GM23338 (cell line): ENCODE measurements at regions not wholly inside any gene's neighbourhood (a gene's known extent, or its start where the extent isn't known, plus 50 kb on each side); places are given as distances from the start of the nearest gene placed in this dataset.

Experiments used
- ATAC-seq: fragments of 200-7000 bp; cut with Tn5 transposase; 3 replicates; pipeline ENCODE4 v1.9.1; 2020
- DNase-seq: peaks from one replicate; pipeline ENCODE4 v3.0.0-alpha.2; 2015; ENCODE audit warnings: low spot score
- H2AFZ ChIP-seq: fragments of 200-600 bp; sonication (generic); 2 replicates; pipeline ENCODE4 v1.8.0; 2016; ENCODE audit warnings: antibody characterized with exemption, mild to moderate bottlenecking, moderate library complexity
- H3F3A ChIP-seq: fragments of 200-600 bp; sonication (generic); replicated peaks from 2 replicates; pipeline ENCODE4 v1.8.0; 2017; ENCODE audit warnings: antibody characterized with exemption, mixed run types, low read depth
- H3K27ac ChIP-seq: fragments of 200-600 bp; sonication (generic); 2 replicates; pipeline ENCODE4 v1.6.1; 2016; ENCODE audit warnings: low read depth
- H3K27me3 ChIP-seq: fragments of 200-600 bp; sonication (generic); 2 replicates; pipeline ENCODE4 v1.8.0; 2016; ENCODE audit warnings: mild to moderate bottlenecking, mixed run types, moderate library complexity; ENCODE audit not compliant: insufficient read depth
- H3K36me3 ChIP-seq: fragments of 200-600 bp; sonication (generic); 2 replicates; pipeline ENCODE4 v1.8.0; 2016; ENCODE audit warnings: mild to moderate bottlenecking; ENCODE audit not compliant: insufficient read depth
- H3K4me1 ChIP-seq: fragments of 200-600 bp; sonication (generic); 2 replicates; pipeline ENCODE4 v1.8.0; 2016; ENCODE audit warnings: mild to moderate bottlenecking, moderate library complexity; ENCODE audit not compliant: insufficient read depth
- H3K4me2 ChIP-seq: fragments of 200-600 bp; sonication (generic); 2 replicates; pipeline ENCODE4 v1.7.1; 2017; ENCODE audit warnings: mixed run types
- H3K4me3 ChIP-seq: fragments of 200-600 bp; sonication (generic); 2 replicates; pipeline ENCODE4 v1.6.1; 2016; ENCODE audit warnings: mixed run types
- H3K79me2 ChIP-seq: fragments of 200-600 bp; sonication (generic); replicated peaks from 2 replicates; pipeline ENCODE4 v1.8.0; 2017; ENCODE audit warnings: mild to moderate bottlenecking; ENCODE audit not compliant: insufficient read depth
- H3K9me2 ChIP-seq: fragments of 200-600 bp; sonication (generic); 2 replicates; pipeline ENCODE4 v1.8.0; 2017; ENCODE audit not compliant: insufficient read depth
- H4K20me1 ChIP-seq: fragments of 200-600 bp; sonication (generic); replicated peaks from 2 replicates; pipeline ENCODE4 v1.8.0; 2017; ENCODE audit warnings: mild to moderate bottlenecking; ENCODE audit not compliant: insufficient read depth
- H3K27ac Mint-ChIP-seq: 2 replicates; pipeline ENCODE4 v1.8.0; 2020; ENCODE audit warnings: inconsistent platforms, mild to moderate bottlenecking, moderate library complexity, mixed read lengths
- H3K27me3 Mint-ChIP-seq: 3 replicates; pipeline ENCODE4 v1.8.0; 2022; ENCODE audit warnings: low read depth, mild to moderate bottlenecking, moderate library complexity, mixed read lengths, inconsistent platforms; ENCODE audit not compliant: insufficient read depth, poor library complexity
- H3K36me3 Mint-ChIP-seq: 3 replicates; pipeline ENCODE4 v1.8.0; 2021; ENCODE audit warnings: low read depth, mild to moderate bottlenecking, inconsistent platforms, moderate library complexity, mixed read lengths
- H3K4me1 Mint-ChIP-seq: 3 replicates; pipeline ENCODE4 v1.8.0; 2020; ENCODE audit warnings: mild to moderate bottlenecking, inconsistent platforms, mixed read lengths
- H3K4me3 Mint-ChIP-seq: 3 replicates; pipeline ENCODE4 v1.8.0; 2021; ENCODE audit warnings: moderate library complexity, mild to moderate bottlenecking, inconsistent platforms, mixed read lengths
- H3K9me3 Mint-ChIP-seq: 3 replicates; pipeline ENCODE4 v1.8.0; 2020; ENCODE audit warnings: moderate library complexity, mild to moderate bottlenecking, inconsistent platforms, mixed read lengths
- CREB1 ChIP-seq: fragments of 250-450 bp; sonication (Bioruptor Pico); IDR thresholded peaks from 2 replicates; pipeline ENCODE4 v1.5.0; 2020; ENCODE audit warnings: low read depth, mild to moderate bottlenecking, moderate library complexity
- CTCF ChIP-seq, 2 experiments: fragments of 200-600 bp in 1 of 2; sonication (generic) in 1 of 2; conservative IDR thresholded peaks; 2 replicates each; pipeline versions ENCODE4 v1.5.1 to v1.6.1; 2016 to 2017; ENCODE audit warnings: antibody characterized with exemption in 2 of 2, low read depth in 2 of 2, mild to moderate bottlenecking in 2 of 2, moderate library complexity in 1 of 2
- EZH2 ChIP-seq: fragments of 200-600 bp; sonication (generic); IDR thresholded peaks from one replicate; pipeline ENCODE4 v1.8.0; 2017; ENCODE audit warnings: antibody characterized with exemption, mild to moderate bottlenecking, low read depth; ENCODE audit not compliant: unreplicated experiment
- EZH2phosphoT487 ChIP-seq: fragments of 200-600 bp; sonication (generic); IDR thresholded peaks from one replicate; pipeline ENCODE4 v1.8.1; 2018; ENCODE audit warnings: antibody characterized with exemption; ENCODE audit not compliant: unreplicated experiment
- JUNB ChIP-seq: IDR thresholded peaks from one replicate; pipeline ENCODE4 v1.6.1; 2016; ENCODE audit warnings: antibody characterized with exemption; ENCODE audit not compliant: unreplicated experiment
- NANOG ChIP-seq: IDR thresholded peaks from 2 replicates; pipeline ENCODE4 v1.6.1; 2016; ENCODE audit warnings: antibody characterized with exemption, borderline replicate concordance
- POLR2AphosphoS5 ChIP-seq: IDR thresholded peaks from 2 replicates; pipeline ENCODE4 v1.6.1; 2016; ENCODE audit warnings: antibody characterized with exemption, low read depth
- REST ChIP-seq: IDR thresholded peaks from one replicate; pipeline ENCODE4 v1.6.1; 2018; ENCODE audit warnings: antibody characterized with exemption; ENCODE audit not compliant: unreplicated experiment
- TF ChIP-seq, protein P1 (sequence below): fragments of 250-450 bp; sonication (Bioruptor Pico); IDR thresholded peaks from 2 replicates; pipeline ENCODE4 v1.5.0; 2020; ENCODE audit warnings: mild to moderate bottlenecking, moderate library complexity

DNA sequence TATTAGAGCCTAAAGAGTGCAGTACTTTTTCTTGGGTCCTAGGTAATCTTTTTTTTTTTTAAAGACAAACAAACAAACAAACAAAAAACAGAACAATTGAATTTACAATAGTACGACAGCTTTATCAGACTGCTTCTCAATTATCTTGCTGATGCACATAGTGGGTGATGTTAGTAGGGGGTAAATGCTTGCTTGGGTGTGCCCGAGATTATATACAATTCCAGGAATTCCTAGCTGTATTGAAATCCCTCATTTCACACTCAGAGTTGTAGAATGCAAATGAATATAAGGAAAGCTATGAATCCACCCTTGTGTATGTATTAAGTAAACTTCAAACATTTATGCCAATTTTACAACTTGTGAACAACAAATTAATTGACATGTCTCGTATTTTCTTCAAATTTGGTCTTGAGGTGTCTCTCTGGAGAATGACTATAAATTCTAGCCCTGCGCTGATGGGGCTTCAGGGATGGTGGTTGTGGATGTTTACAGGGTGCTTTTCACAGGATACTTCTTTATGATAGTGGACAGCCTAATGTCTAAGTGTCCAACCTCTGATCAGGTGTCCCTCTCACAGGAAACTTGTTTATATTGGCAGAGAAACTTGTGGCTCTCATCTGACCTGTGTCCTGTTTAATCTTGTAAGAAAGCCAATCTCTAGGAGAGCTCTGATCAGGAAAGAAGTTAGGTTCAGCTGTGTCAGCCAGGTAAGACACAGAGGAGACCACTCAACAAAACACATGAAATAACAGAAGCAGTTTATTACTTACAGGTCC, 61.9 kb upstream of the SLC39A10 start:
- H3K4me3 ChIP-seq: peak overlapping the region; percentile 20; the same call in 1 of the 2 replicates
- H3K4me1 ChIP-seq: peaks cover 83% of the 10 kb centered on the region
- peak overlapping the region; percentile 54 for H3K4me2 ChIP-seq
- H3K27me3 Mint-ChIP-seq: peaks cover 5% of the 10 kb centered on the region
- H3F3A ChIP-seq: no peaks in the 10 kb centered on the region
- H3K79me2 ChIP-seq: peaks cover 100% of the 10 kb centered on the region
- H3K27ac ChIP-seq: peak overlapping the region; percentile 16; the same call in 1 of the 2 replicates
- ATAC-seq (peak; percentile 52), DNase-seq (no peak)
- H3K9me2 ChIP-seq: no peaks in the 10 kb centered on the region
- H3K27ac Mint-ChIP-seq: no peak overlapping the region; the same call in 1 of the 2 replicates
- peaks cover 60% of the 10 kb centered on the region for H3K4me1 Mint-ChIP-seq
- no peaks in the 10 kb centered on the region for H3K27me3 ChIP-seq
- no peaks in the 10 kb centered on the region for H3K9me3 Mint-ChIP-seq
- H3K36me3 Mint-ChIP-seq: peaks cover 15% of the 10 kb centered on the region; the same call in 2 of the 3 replicates
- H3K36me3 ChIP-seq: no peaks in the 10 kb centered on the region
- peaks cover 4% of the 10 kb centered on the region; the same call in 1 of the 2 replicates for H4K20me1 ChIP-seq
- TF ChIP-seq JUNB (no peak), NANOG (peak; percentile 50; the same call in 1 of the 2 replicates)
- no peak overlapping the region for H2AFZ ChIP-seq
- H3K4me3 Mint-ChIP-seq: no peak overlapping the region

DNA sequence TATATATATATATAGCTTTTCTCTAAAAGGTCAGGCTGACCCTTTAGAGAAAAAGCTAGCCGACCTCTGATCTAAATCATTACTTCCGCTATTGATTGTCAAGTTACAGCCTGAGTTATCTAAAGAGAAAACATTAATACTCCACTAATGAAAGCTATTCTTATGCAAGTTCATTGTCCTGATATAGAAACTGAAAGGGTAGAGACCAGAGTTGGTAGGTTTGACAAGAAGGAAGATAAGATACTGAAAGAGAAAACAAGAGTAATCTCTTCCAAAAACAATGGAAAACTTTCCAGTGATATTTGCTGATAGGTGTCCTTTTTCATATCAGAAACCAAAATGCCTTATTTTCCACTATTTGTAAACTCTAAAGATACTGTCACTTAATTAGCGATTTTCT, 62.8 kb upstream of the SLC39A10 start:
- Mint-ChIP-seq H3K4me3 (no peak overlapping the region), H3K9me3 (no peaks in the 10 kb centered on the region), H3K27me3 (peaks cover 5% of the 10 kb centered on the region), H3K36me3 (peaks cover 15% of the 10 kb centered on the region; the same call in 2 of the 3 replicates), H3K27ac (no peak overlapping the region), H3K4me1 (peaks cover 58% of the 10 kb centered on the region)
- no peaks in the 10 kb centered on the region for H3K27me3 ChIP-seq
- peak overlapping the region; percentile 54 for H3K4me2 ChIP-seq
- peaks cover 4% of the 10 kb centered on the region; the same call in 1 of the 2 replicates for H4K20me1 ChIP-seq
- H3F3A ChIP-seq: no peaks in the 10 kb centered on the region
- no peak for DNase-seq
- no peaks in the 10 kb centered on the region for H3K36me3 ChIP-seq
- peak overlapping the region; percentile 16; the same call in 1 of the 2 replicates for H3K27ac ChIP-seq
- H3K79me2 ChIP-seq: peaks cover 100% of the 10 kb centered on the region
- peak overlapping the region; percentile 20; the same call in 1 of the 2 replicates for H3K4me3 ChIP-seq
- no peak for ATAC-seq
- H2AFZ ChIP-seq: no peak overlapping the region
- H3K9me2 ChIP-seq: no peaks in the 10 kb centered on the region
- peaks cover 75% of the 10 kb centered on the region for H3K4me1 ChIP-seq
- TF ChIP-seq EZH2phosphoT487: no peak
- no peak for TF ChIP-seq JUNB
- TF ChIP-seq CTCF (conservative IDR thresholded peaks at IDR 0.05; ENCODE audit: low read depth in 2 of 2): no peak
- TF ChIP-seq REST: no peak
- TF ChIP-seq EZH2: no peak
- TF ChIP-seq POLR2AphosphoS5: no peak
- no peak for TF ChIP-seq CREB1 (CRISPR knock-in tag)
- TF ChIP-seq, protein P1, sequence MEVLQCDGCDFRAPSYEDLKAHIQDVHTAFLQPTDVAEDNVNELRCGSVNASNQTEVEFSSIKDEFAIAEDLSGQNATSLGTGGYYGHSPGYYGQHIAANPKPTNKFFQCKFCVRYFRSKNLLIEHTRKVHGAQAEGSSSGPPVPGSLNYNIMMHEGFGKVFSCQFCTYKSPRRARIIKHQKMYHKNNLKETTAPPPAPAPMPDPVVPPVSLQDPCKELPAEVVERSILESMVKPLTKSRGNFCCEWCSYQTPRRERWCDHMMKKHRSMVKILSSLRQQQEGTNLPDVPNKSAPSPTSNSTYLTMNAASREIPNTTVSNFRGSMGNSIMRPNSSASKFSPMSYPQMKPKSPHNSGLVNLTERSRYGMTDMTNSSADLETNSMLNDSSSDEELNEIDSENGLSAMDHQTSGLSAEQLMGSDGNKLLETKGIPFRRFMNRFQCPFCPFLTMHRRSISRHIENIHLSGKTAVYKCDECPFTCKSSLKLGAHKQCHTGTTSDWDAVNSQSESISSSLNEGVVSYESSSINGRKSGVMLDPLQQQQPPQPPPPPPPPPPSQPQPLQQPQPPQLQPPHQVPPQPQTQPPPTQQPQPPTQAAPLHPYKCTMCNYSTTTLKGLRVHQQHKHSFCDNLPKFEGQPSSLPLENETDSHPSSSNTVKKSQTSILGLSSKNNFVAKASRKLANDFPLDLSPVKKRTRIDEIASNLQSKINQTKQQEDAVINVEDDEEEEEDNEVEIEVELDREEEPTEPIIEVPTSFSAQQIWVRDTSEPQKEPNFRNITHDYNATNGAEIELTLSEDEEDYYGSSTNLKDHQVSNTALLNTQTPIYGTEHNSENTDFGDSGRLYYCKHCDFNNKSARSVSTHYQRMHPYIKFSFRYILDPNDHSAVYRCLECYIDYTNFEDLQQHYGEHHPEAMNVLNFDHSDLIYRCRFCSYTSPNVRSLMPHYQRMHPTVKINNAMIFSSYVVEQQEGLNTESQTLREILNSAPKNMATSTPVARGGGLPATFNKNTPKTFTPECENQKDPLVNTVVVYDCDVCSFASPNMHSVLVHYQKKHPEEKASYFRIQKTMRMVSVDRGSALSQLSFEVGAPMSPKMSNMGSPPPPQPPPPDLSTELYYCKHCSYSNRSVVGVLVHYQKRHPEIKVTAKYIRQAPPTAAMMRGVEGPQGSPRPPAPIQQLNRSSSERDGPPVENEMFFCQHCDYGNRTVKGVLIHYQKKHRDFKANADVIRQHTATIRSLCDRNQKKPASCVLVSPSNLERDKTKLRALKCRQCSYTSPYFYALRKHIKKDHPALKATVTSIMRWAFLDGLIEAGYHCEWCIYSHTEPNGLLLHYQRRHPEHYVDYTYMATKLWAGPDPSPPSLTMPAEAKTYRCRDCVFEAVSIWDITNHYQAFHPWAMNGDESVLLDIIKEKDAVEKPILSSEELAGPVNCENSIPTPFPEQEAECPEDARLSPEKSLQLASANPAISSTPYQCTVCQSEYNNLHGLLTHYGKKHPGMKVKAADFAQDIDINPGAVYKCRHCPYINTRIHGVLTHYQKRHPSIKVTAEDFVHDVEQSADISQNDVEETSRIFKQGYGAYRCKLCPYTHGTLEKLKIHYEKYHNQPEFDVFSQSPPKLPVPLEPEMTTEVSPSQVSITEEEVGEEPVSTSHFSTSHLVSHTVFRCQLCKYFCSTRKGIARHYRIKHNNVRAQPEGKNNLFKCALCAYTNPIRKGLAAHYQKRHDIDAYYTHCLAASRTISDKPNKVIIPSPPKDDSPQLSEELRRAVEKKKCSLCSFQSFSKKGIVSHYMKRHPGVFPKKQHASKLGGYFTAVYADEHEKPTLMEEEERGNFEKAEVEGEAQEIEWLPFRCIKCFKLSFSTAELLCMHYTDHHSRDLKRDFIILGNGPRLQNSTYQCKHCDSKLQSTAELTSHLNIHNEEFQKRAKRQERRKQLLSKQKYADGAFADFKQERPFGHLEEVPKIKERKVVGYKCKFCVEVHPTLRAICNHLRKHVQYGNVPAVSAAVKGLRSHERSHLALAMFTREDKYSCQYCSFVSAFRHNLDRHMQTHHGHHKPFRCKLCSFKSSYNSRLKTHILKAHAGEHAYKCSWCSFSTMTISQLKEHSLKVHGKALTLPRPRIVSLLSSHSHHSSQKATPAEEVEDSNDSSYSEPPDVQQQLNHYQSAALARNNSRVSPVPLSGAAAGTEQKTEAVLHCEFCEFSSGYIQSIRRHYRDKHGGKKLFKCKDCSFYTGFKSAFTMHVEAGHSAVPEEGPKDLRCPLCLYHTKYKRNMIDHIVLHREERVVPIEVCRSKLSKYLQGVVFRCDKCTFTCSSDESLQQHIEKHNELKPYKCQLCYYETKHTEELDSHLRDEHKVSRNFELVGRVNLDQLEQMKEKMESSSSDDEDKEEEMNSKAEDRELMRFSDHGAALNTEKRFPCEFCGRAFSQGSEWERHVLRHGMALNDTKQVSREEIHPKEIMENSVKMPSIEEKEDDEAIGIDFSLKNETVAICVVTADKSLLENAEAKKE (CRISPR knock-in tag): no peak
